Upper lobe of right lung (tissue), 1 donor: ENCODE measurements at regions not wholly inside any gene's neighbourhood (a gene's known extent, or its start where the extent isn't known, plus 50 kb on each side); places are given as distances from the start of the nearest gene placed in this dataset.

Experiments
- ATAC-seq: fragments of 200-7000 bp; cut with Tn5 transposase; one replicate; pipeline ENCODE4 v1.9.1; 2020; ENCODE audit warnings: mild to moderate bottlenecking, moderate library complexity
- DNase-seq: peaks from one replicate; pipeline ENCODE4 v3.0.0-alpha.2; 2020
- H3K27ac ChIP-seq: fragments of 200-600 bp; one replicate; pipeline ENCODE4 v1.8.0; 2022
- H3K27me3 ChIP-seq: fragments of 200-600 bp; one replicate; pipeline ENCODE4 v1.8.0; 2022; ENCODE audit warnings: mild to moderate bottlenecking
- H3K36me3 ChIP-seq: fragments of 200-600 bp; one replicate; pipeline ENCODE4 v1.8.0; 2022
- H3K4me1 ChIP-seq: fragments of 200-600 bp; one replicate; pipeline ENCODE4 v1.8.0; 2022
- H3K4me3 ChIP-seq: fragments of 200-600 bp; one replicate; pipeline ENCODE4 v1.8.0; 2022; ENCODE audit warnings: mild to moderate bottlenecking
- H3K9me3 ChIP-seq: fragments of 200-600 bp; one replicate; pipeline ENCODE4 v1.8.0; 2022
- CTCF ChIP-seq: fragments of 200-600 bp; IDR thresholded peaks from one replicate; pipeline ENCODE4 v1.8.0; 2022; ENCODE audit warnings: antibody characterized with exemption
- intact Hi-C: fragments of 100-400 bp; cut with DNase I; formaldehyde crosslinking; loops from one replicate; pipeline ENCODE4 v1.11.0; 2022
- donor health status: DM: no; HTN: yes; CAD: no; lungs with severe emphysema.

GRCh38 chr4:28432348-28433025, 1571.8 kb downstream of the STIM2 start:
- intact Hi-C loops, result no loop called here
- no peak for TF ChIP-seq CTCF
- Histone ChIP-seq H3K9me3 (no peaks in the 10 kb centered on the region), H3K27me3 (no peaks in the 10 kb centered on the region), H3K4me1 (no peaks in the 10 kb centered on the region), H3K4me3 (no peak overlapping the region), H3K36me3 (no peaks in the 10 kb centered on the region), H3K27ac (no peak overlapping the region)
- DNase-seq, result no peak
- peak; percentile 28 for ATAC-seq

GRCh38 chr4:28435314-28435713, 1574.7 kb downstream of the STIM2 start:
- DNase-seq, result no peak
- Histone ChIP-seq H3K4me1 (no peaks in the 10 kb centered on the region), H3K9me3 (no peaks in the 10 kb centered on the region), H3K36me3 (no peaks in the 10 kb centered on the region), H3K27ac (no peak overlapping the region), H3K27me3 (no peaks in the 10 kb centered on the region), H3K4me3 (no peak overlapping the region)
- ATAC-seq, result no peak
- intact Hi-C loops, result no loop called here
- no peak for TF ChIP-seq CTCF

- DNase-seq, result no peak
- no peak overlapping the region for H3K27ac ChIP-seq
Measured at GRCh38 chr4:28436191-28437080, 1575.8 kb downstream of the STIM2 start.

GRCh38 chr4:28443371-28443770, 1582.7 kb downstream of the STIM2 start:
- Histone ChIP-seq H3K36me3 (no peaks in the 10 kb centered on the region), H3K4me1 (no peaks in the 10 kb centered on the region), H3K4me3 (no peak overlapping the region), H3K27me3 (no peaks in the 10 kb centered on the region), H3K9me3 (no peaks in the 10 kb centered on the region), H3K27ac (no peak overlapping the region)
- DNase-seq (no peak), ATAC-seq (no peak)
- no peak for TF ChIP-seq CTCF
- intact Hi-C loops, result no loop called here

More at GRCh38 chr4:28436191-28437080, 1575.8 kb downstream of the STIM2 start:
- no peaks in the 10 kb centered on the region for H3K27me3 ChIP-seq
- no peaks in the 10 kb centered on the region for H3K4me1 ChIP-seq
- H3K9me3 ChIP-seq, result no peaks in the 10 kb centered on the region
- intact Hi-C loops, result no loop called here
- no peaks in the 10 kb centered on the region for H3K36me3 ChIP-seq
- TF ChIP-seq CTCF, result no peak
- no peak overlapping the region for H3K4me3 ChIP-seq
- ATAC-seq, result no peak

- TF ChIP-seq CTCF, result no peak
- Histone ChIP-seq H3K27me3 (no peaks in the 10 kb centered on the region), H3K4me1 (no peaks in the 10 kb centered on the region), H3K36me3 (no peaks in the 10 kb centered on the region), H3K9me3 (no peaks in the 10 kb centered on the region), H3K27ac (no peak overlapping the region), H3K4me3 (no peak overlapping the region)
- DNase-seq (no peak), ATAC-seq (no peak)
- intact Hi-C loops, result no loop called here
Measured at GRCh38 chr4:28443801-28444412, 1583.3 kb downstream of the STIM2 start.
